DND-41 (cell line): ENCODE measurements at regions not wholly inside any gene's neighbourhood (a gene's known extent, or its start where the extent isn't known, plus 50 kb on each side); places are given as distances from the start of the nearest gene placed in this dataset.

Source experiments
- ATAC-seq: fragments of 200-7000 bp; cut with Tn5 transposase; 3 replicates; pipeline ENCODE4 v1.9.1; 2021; ENCODE audit warnings: low read depth; ENCODE audit not compliant: insufficient read depth
- DNase-seq: peaks from one replicate; pipeline ENCODE4 v3.0.0-alpha.2; 2020
- H2AFZ ChIP-seq: 2 replicates; pipeline ENCODE4 v1.6.0; 2012; ENCODE audit warnings: low read depth, low read length
- H3K27ac ChIP-seq: 2 replicates; pipeline ENCODE4 v1.5.1; 2012; ENCODE audit warnings: low read length, inconsistent platforms
- H3K27me3 ChIP-seq: fragments of 200-600 bp; sonication (generic); 2 replicates; pipeline ENCODE4 v1.6.0; 2012; ENCODE audit warnings: low read length, mild to moderate bottlenecking, inconsistent platforms; ENCODE audit not compliant: insufficient read depth, poor library complexity
- H3K36me3 ChIP-seq: 2 replicates; pipeline ENCODE4 v1.5.1; 2012; ENCODE audit warnings: low read length, inconsistent platforms; ENCODE audit not compliant: insufficient read depth
- H3K4me1 ChIP-seq: 2 replicates; pipeline ENCODE4 v1.5.1; 2012; ENCODE audit warnings: mild to moderate bottlenecking, low read length; ENCODE audit not compliant: insufficient read depth
- H3K4me2 ChIP-seq: 2 replicates; pipeline ENCODE4 v1.6.0; 2012; ENCODE audit warnings: mild to moderate bottlenecking, moderate library complexity, low read length, inconsistent platforms; ENCODE audit not compliant: insufficient read depth
- H3K4me3 ChIP-seq, 2 experiments: fragments of 200-600 bp in 1 of 2; shearing (Covaris generic) in 1 of 2; 2 replicates each; pipeline ENCODE4 v1.5.1; 2012 to 2016; ENCODE audit warnings: inconsistent platforms in 2 of 2, low read length in 2 of 2, mild to moderate bottlenecking in 2 of 2, low read depth in 1 of 2, moderate library complexity in 1 of 2
- H3K79me2 ChIP-seq: 2 replicates; pipeline ENCODE4 v1.6.0; 2012; ENCODE audit warnings: low read length, inconsistent platforms; ENCODE audit not compliant: insufficient read depth
- H3K9ac ChIP-seq: 2 replicates; pipeline ENCODE4 v1.6.0; 2012; ENCODE audit warnings: low read depth, mild to moderate bottlenecking, inconsistent platforms, low read length, moderate library complexity
- H3K9me3 ChIP-seq: 2 replicates; pipeline ENCODE4 v1.5.1; 2012; ENCODE audit warnings: low read length, moderate library complexity, mild to moderate bottlenecking, inconsistent platforms; ENCODE audit not compliant: insufficient read depth, severe bottlenecking
- H4K20me1 ChIP-seq: 2 replicates; pipeline ENCODE4 v1.6.0; 2012; ENCODE audit warnings: low read length; ENCODE audit not compliant: insufficient read depth
- CTCF ChIP-seq: IDR thresholded peaks from 2 replicates; pipeline ENCODE4 v1.5.1; 2012; ENCODE audit warnings: borderline replicate concordance, low read length, moderate library complexity, mild to moderate bottlenecking; ENCODE audit not compliant: poor library complexity, severe bottlenecking; ENCODE audit errors: extremely low read depth
- EZH2 ChIP-seq: IDR thresholded peaks from 3 replicates; pipeline ENCODE4 v1.6.1; 2012; ENCODE audit warnings: borderline replicate concordance, low read depth, mild to moderate bottlenecking, moderate library complexity, low read length, inconsistent platforms; ENCODE audit not compliant: severe bottlenecking

GRCh38 chr10:77717336-77717735 is 79.7 kb upstream of the KCNMA1 start:
- DNase-seq (no peak), ATAC-seq (no peak)
- H3K4me2 ChIP-seq, result no peak overlapping the region
- no peaks in the 10 kb centered on the region for H3K36me3 ChIP-seq
- no peak overlapping the region for H3K4me3 ChIP-seq
- TF ChIP-seq CTCF, result no peak
- no peak for TF ChIP-seq EZH2
- H3K9ac ChIP-seq, result no peak overlapping the region
- H2AFZ ChIP-seq, result no peak overlapping the region
- no peaks in the 10 kb centered on the region for H3K4me1 ChIP-seq
- H3K27ac ChIP-seq, result no peak overlapping the region
- H3K79me2 ChIP-seq, result no peaks in the 10 kb centered on the region
- peaks cover 15% of the 10 kb centered on the region for H3K27me3 ChIP-seq
- no peaks in the 10 kb centered on the region for H3K9me3 ChIP-seq
- no peaks in the 10 kb centered on the region for H4K20me1 ChIP-seq

- Histone ChIP-seq H3K27ac (no peak overlapping the region), H2AFZ (no peak overlapping the region), H4K20me1 (no peaks in the 10 kb centered on the region), H3K27me3 (peaks cover 16% of the 10 kb centered on the region), H3K9ac (no peak overlapping the region), H3K4me2 (no peak overlapping the region), H3K36me3 (no peaks in the 10 kb centered on the region), H3K4me1 (no peaks in the 10 kb centered on the region), H3K79me2 (no peaks in the 10 kb centered on the region), H3K4me3 (no peak overlapping the region), H3K9me3 (no peaks in the 10 kb centered on the region)
- DNase-seq, result no peak
- ATAC-seq, result no peak
- no peak for TF ChIP-seq EZH2
- TF ChIP-seq CTCF, result no peak
These were observed 79.1 kb upstream of the KCNMA1 start for GRCh38 chr10:77716458-77717317.

- Histone ChIP-seq H2AFZ (no peak overlapping the region), H3K9ac (no peak overlapping the region), H3K9me3 (no peaks in the 10 kb centered on the region), H3K4me1 (peaks cover 5% of the 10 kb centered on the region; the same call in 1 of the 2 replicates), H3K4me2 (no peak overlapping the region), H4K20me1 (no peaks in the 10 kb centered on the region), H3K4me3 (no peak overlapping the region), H3K27ac (no peak overlapping the region), H3K79me2 (no peaks in the 10 kb centered on the region), H3K36me3 (no peaks in the 10 kb centered on the region), H3K27me3 (peaks cover 22% of the 10 kb centered on the region)
- no peak for ATAC-seq
- DNase-seq, result no peak
- TF ChIP-seq CTCF (no peak), EZH2 (no peak)
These were observed 77.9 kb upstream of the KCNMA1 start for GRCh38 chr10:77715536-77715935.
